Astrocyte of the hippocampus (primary cell): ENCODE measurements at regions not wholly inside any gene's neighbourhood (a gene's known extent, or its start where the extent isn't known, plus 50 kb on each side); places are given as distances from the start of the nearest gene placed in this dataset.
"Not testable (repeated sequence)": the region's sequence is repeated elsewhere in the genome, so short reads cannot be mapped to it uniquely, and the experiment has no call there.

Experiments used
- DNase-seq: peaks from one replicate; pipeline ENCODE4 v3.0.0; 2011; ENCODE audit warnings: low read depth, low spot score

GRCh38 chr12:16857456-16857923 is 251.5 kb upstream of the LMO3 start:
- no peak for DNase-seq

DNA sequence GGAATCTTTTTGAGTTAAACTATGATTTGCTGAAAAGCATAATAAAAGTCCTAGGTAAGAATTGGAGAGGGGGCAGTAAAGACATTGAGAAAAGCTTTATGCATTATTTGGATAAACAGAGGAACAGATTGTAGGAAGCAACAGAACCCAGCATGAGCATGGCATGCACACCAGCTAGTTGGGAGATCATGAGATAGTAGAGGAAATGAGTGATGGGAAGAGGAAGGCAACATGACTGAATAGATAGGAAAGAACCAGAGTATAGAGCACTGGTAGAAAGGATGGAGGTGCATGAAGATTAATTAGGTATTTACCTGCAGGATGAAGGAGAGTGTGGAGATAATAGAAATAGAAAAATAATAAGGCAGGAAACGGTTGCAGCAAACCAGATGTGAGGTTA is 248.5 kb upstream of the LMO3 start:
- no peak for DNase-seq

DNA sequence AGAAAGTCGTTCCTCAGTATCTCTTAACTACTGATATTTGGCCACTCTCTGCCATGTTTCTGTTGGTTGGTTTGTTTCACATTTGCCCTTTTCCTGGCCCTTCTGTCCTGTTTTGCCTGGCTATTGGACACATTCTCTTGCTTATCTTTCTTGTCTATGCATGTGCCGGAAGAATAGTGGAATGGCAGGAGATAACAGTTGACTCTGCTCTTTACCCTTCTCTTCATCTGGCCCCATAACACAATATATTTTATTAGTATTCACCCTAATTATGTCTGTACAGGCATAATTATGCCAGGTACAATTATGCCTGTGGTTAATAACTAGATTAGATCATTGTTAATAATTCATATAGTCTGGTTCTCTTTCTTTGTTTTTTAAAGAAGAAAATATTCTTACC is 243.5 kb upstream of the LMO3 start:
- no peak for DNase-seq

DNA sequence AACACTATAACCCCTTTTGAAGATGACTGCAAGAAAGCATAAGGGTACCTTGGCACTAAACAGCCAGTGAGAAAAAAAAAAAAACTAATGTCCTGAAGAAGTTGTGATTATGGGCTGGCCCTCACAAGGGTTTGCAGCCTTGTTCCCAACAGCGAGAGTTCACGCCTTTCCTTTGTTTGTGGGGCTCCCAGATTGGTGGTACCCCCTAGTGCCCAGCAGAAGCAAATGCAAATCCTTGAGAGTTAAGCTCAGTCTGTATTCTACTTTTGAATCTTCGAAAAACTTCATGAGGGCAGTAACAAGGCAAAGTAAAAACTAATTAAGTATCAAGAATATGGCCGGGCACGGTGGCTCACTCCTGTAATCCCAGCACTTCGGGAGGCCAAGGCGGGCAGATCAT is 238.9 kb upstream of the LMO3 start:
- no peak for DNase-seq

- DNase-seq: no peak
These were observed 227.5 kb upstream of the LMO3 start for GRCh38 chr12:16833376-16834015.

- DNase-seq: no peak
These were observed 222.9 kb upstream of the LMO3 start for GRCh38 chr12:16828891-16829290.

DNA sequence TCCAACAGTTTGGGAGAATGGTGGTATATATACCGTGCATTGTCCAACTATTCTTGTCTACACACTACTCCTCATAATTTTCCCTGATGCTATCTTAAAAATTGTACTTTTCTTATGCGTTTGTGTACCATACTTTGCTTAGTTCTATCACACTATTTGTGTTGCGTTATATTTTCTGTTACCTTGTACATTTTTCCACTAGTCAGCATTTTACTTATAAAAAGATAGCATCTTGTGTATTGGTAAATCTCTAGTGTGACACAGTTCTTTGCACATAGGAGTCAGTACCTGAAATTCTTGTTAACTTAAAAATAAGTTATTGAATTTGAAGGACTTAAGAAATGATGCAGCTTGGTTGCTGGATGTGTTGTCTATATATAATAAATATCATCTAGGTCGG is 201.8 kb upstream of the LMO3 start:
- no peak for DNase-seq

DNA sequence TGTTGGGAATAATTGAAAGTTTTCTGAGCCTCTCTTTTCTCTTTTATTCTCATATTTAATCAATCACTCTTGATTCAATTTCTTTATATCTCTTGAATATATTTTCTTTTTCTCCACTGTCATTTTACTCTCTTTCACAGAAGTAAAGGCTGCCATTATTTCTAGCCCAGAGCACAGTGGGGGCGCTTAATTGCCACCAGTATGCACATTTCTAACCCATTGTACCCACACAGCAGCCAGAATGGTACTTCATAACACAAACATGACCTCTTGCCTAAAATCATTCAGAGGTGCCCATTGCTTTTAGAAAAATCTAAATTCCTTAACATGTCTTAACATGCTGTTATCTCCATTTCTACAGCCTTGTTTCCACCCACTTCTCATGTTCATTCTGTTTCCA is 190.2 kb upstream of the LMO3 start:
- DNase-seq: no peak

DNA sequence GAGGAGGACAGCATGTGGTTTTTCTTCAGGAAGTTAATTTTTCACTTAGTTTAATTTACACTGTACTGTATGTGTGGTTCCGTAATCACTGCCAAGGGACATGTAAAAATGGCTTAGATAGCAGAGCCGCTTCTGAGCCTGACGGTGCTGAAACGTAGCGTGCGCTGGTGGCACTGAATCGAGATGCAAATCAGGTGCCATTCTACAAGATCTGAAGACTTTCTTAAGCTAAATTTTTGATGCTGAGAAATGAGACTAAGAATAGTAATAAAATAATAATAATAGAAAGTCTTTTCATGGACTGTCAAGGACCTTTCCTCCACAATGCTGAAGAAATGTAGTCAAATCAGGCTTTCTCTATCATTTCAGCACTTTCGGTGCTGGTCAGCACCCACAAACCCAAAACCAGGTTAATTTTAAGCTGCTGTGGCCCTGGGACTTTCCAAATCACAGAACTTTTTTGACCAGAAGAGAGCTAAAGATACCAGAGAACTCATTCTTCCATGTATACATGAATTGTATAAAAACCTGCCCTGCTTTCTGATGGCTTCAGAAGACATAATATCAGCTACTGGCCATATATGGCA is 183.3 kb upstream of the LMO3 start:
- peak; percentile 10 for DNase-seq

GRCh38 chr12:16788506-16789203 is 182.7 kb upstream of the LMO3 start:
- DNase-seq: no peak

- no peak for DNase-seq
These were observed 180.0 kb upstream of the LMO3 start for GRCh38 chr12:16785953-16786352.

DNA sequence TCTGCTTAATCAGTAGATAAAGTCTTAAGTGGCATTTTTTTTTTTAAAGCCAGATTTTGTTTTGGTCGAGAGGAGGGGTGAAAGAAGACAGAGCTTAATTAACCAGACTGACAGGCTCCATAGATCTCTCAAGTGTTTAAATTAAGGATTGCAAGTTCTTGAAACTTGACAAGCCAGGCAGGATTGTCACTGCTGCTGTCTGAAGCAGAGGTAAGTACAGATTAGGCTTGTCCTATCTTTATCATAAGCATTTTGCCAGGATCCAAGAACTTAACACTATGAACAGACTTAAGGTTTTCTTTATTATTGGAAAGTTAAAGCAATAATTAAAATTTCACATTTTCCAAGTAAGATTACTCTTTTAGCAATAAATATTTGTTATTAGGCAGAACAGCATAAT is 179.6 kb upstream of the LMO3 start:
- DNase-seq: no peak

DNA sequence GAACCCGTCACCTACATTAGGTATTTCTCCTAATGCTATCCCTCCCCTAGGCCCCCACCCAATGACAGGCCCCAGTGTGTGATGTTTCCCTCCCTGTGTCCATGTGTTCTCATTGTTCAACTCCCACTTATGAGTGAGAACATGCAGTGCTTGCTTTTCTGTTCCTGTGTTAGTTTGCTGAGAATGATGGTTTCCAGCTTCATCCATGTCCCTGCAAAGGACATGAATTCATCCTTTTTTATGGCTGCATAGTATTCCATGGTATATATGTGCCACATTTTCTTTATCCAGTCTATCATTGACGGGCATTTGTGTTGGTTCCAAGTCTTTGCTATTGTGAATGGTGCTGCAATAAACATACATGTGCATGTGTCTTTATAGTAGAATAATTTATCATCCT is 163.2 kb upstream of the LMO3 start:
- DNase-seq: not testable (repeated sequence)

DNA sequence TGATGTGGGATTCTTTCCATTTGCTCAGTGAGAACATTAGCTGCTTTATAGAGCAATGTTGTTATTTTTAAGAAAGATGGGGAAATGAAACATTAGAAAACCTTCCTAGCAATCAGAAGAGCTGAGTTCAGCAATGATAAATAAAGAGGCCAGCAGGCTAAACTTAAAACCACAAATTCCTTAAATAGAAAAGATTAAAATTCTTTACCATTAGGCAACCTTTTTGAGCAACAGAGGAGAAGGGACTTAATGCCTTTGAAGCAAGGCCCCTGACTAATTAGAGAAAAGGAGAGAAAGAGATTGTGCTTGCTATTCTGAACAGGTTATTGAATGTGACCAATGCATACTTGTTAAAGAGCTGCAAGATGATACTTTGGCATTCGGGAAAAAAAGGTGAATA is 160.8 kb upstream of the LMO3 start:
- peak; percentile 4 for DNase-seq

DNA sequence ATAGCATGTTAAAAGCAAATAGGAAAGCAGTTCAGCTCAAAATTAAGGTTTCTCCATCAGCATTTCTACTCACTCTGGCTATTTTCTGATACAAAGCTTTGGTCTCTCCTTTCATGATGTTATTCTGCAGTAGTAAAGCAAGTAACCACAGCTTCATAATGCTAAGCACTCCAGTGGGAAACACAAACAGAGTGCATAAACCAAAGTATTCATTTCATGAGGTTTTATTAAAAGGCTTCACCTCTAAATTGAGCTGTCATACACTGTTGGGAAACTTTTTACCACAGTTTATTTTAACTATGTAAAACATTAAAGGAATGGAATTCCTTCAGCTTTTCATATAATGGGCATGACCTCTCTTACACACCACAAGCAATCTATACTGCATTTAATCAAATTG is 157.9 kb upstream of the LMO3 start:
- DNase-seq: peak; percentile 33

GRCh38 chr12:16756833-16757555 is 151.0 kb upstream of the LMO3 start:
- DNase-seq: peak; percentile 2

- no peak for DNase-seq
These were observed 124.8 kb upstream of the LMO3 start for GRCh38 chr12:16730772-16731171.

GRCh38 chr12:16726879-16727278 is 120.9 kb upstream of the LMO3 start:
- DNase-seq: peak; percentile 69

- no peak for DNase-seq
These were observed 113.9 kb upstream of the LMO3 start for GRCh38 chr12:16719713-16720416.

DNA sequence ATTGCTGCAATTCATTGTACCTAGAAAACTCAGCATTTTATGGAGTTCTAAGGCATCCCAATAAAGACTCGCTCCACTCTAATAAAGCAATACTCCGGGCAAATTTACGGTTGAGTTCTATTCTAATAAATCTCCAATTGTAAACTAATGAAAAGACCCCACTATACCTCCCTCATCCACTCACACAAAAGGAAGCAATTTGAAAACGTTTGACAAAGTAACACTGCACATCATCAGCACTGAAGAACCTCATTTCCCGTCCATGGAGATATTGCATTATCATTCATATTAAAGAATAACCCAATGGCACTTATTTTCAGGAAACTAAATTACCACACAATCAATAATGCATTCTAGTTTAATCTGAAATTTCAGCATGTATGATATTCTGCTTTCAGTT is 111.0 kb upstream of the LMO3 start:
- no peak for DNase-seq

- DNase-seq: no peak
These were observed 86.1 kb upstream of the LMO3 start for GRCh38 chr12:16692099-16692498.

GRCh38 chr12:16691624-16692023 is 85.7 kb upstream of the LMO3 start:
- DNase-seq: no peak
